Heart right ventricle (tissue), 16 donors: ENCODE measurements at regions not wholly inside any gene's neighbourhood (a gene's known extent, or its start where the extent isn't known, plus 50 kb on each side); places are given as distances from the start of the nearest gene placed in this dataset.

Experiments
- ATAC-seq, 8 donors: fragments of 200-7000 bp; cut with Tn5 transposase; one replicate each; pipeline ENCODE4 v1.9.1; 2020; ENCODE audit warnings: mild to moderate bottlenecking in 8 of 8, moderate library complexity in 8 of 8, moderate number of reproducible peaks in 1 of 8
- DNase-seq, 2 donors: peaks; one replicate each; pipeline ENCODE4 v3.0.0-alpha.2; 2020
- H3K27ac ChIP-seq, 10 donors: fragments of 200-600 bp; sonication (generic) in 2 of 10; one replicate each; pipeline versions ENCODE4 v1.5.0 to v1.8.0; 2020 to 2022; ENCODE audit warnings: mild to moderate bottlenecking in 3 of 10
- H3K27me3 ChIP-seq, 7 donors: fragments of 200-600 bp; one replicate each; pipeline ENCODE4 v1.8.0; 2021 to 2022; ENCODE audit warnings: mild to moderate bottlenecking in 2 of 7
- H3K36me3 ChIP-seq, 9 donors: fragments of 200-600 bp; sonication (generic) in 1 of 9; one replicate each; pipeline versions ENCODE4 v1.5.0 to v1.8.0; 2020 to 2022; ENCODE audit warnings: mild to moderate bottlenecking in 2 of 9
- H3K4me1 ChIP-seq, 9 donors: fragments of 200-600 bp; sonication (generic) in 1 of 9; one replicate each; pipeline versions ENCODE4 v1.5.0 to v1.8.0; 2020 to 2022; ENCODE audit warnings: mild to moderate bottlenecking in 4 of 9
- H3K4me3 ChIP-seq, 10 donors: fragments of 200-600 bp; sonication (generic) in 2 of 10; one replicate each; pipeline versions ENCODE4 v1.5.0 to v1.8.0; 2020 to 2022; ENCODE audit warnings: mild to moderate bottlenecking in 7 of 10, moderate library complexity in 2 of 10
- H3K9me3 ChIP-seq, 11 donors: fragments of 200-600 bp in 10 of 11; sonication (generic) in 2 of 11; one replicate each; pipeline versions ENCODE4 v1.5.0 to v1.8.0; 2013 to 2022; ENCODE audit warnings: mild to moderate bottlenecking in 2 of 11, control low read depth in 1 of 11, moderate library complexity in 1 of 11
- CTCF ChIP-seq, 9 donors: fragments of 200-600 bp; sonication (generic) in 2 of 9; IDR thresholded peaks; one replicate each; pipeline versions ENCODE4 v1.5.0 to v1.8.0; 2021 to 2022; ENCODE audit warnings: antibody characterized with exemption in 9 of 9, mild to moderate bottlenecking in 5 of 9, moderate library complexity in 1 of 9
- WGBS, 2 donors: extraction: QIAGEN DNeasy Blood & Tissue Kit; methylation state at CpG; one replicate each; pipeline ENCODE4 v1.1.7; 2013; ENCODE audit warnings: inconsistent platforms in 1 of 2; 5-methylcytosine and 5-hydroxymethylcytosine counted together
- intact Hi-C, 10 donors: fragments of 100-400 bp; cut with DNase I; formaldehyde crosslinking; loops; one replicate each; pipeline versions ENCODE4 v1.11.1 to v1.14.2; 2022
- donor health status: Arrhythmogenic right ventricular cardiomyopathy.
- donor health status: ischemic (EF 13 %, LVEDD 7.1; RV severe dilation, severe dysfunction).
- donor health status: healthy with polysubstance abuse.
- donor health status: DM: no; HTN: yes; CAD: no.
- donor health status: DM: no; HTN: no; CAD: no.
- donor health status: ischemic (EF 25% LVEDD 6.9; RV normal size, moderate dysfunction).
- donor health status: ischemic (EF 25% LVEDD 5.7; RV mildly dilated, moderate dysfunction).
- donor health status: healthy.
- donor health status: DM: yes; HTN: yes; CAD: no.
- donor health status: Ischemic cardiomyopathy.
- donor health status: ischemic (EF 35%, LVEDD 5.7; RV mildly dilated, moderate dysfunction).
- donor health status: nonischemic (EF 11% LVEDD 7.7; RV severe dilation, severe dysfunction).
- donor health status: DM: yes; HTN: yes; CAD: no.
- donor health status: PGD.
- donor health status: ischemic (EF 29% LVEDD 5.4; RV normal size, mild dysfunction).
- donor health status: nonischemic (EF 23%, LVEDD 6.1; RV moderate dilation, normal function).

- WGBS, 2 donors: 56 to 73% methylated on average over 4 of the region's 4 CpGs
- Histone ChIP-seq H3K27me3 (no peaks in the 10 kb centered on the region), H3K36me3 (no peaks in the 10 kb centered on the region), H3K4me1 (no peaks in the 10 kb centered on the region), H3K9me3 (no peaks in the 10 kb centered on the region), H3K4me3 (no peak overlapping the region), H3K27ac (no peak overlapping the region)
- intact Hi-C loops: no loop called here
- no peak for DNase-seq
- no peak for TF ChIP-seq CTCF (IDR thresholded peaks at IDR 0.05)
- ATAC-seq: no peak
These were observed 1847.5 kb upstream of the IGFBP7 start for GRCh38 chr4:58957711-58958110.

GRCh38 chr4:58961283-58961682 is 1851.1 kb upstream of the IGFBP7 start:
- DNase-seq (no peak), ATAC-seq (no peak)
- no peak for TF ChIP-seq CTCF (IDR thresholded peaks at IDR 0.05)
- Histone ChIP-seq H3K9me3 (no peaks in the 10 kb centered on the region), H3K27ac (no peak overlapping the region), H3K4me3 (no peak overlapping the region), H3K27me3 (no peaks in the 10 kb centered on the region), H3K4me1 (no peaks in the 10 kb centered on the region), H3K36me3 (no peaks in the 10 kb centered on the region)
- intact Hi-C loops: no loop called here
- WGBS, 2 donors: 75 to 81% methylated on average over 2 of the region's 2 CpGs

GRCh38 chr4:58961925-58962324 is 1851.7 kb upstream of the IGFBP7 start:
- WGBS, 2 donors: 43 to 63% methylated on average over 2 of the region's 2 CpGs
- Histone ChIP-seq H3K9me3 (no peaks in the 10 kb centered on the region), H3K4me1 (no peaks in the 10 kb centered on the region), H3K36me3 (no peaks in the 10 kb centered on the region), H3K4me3 (no peak overlapping the region), H3K27ac (no peak overlapping the region), H3K27me3 (no peaks in the 10 kb centered on the region)
- ATAC-seq (no peak), DNase-seq (no peak)
- intact Hi-C loops: no loop called here
- TF ChIP-seq CTCF (IDR thresholded peaks at IDR 0.05): no peak

GRCh38 chr4:58962424-58962823 is 1852.2 kb upstream of the IGFBP7 start:
- no peak for ATAC-seq
- no peak for TF ChIP-seq CTCF (IDR thresholded peaks at IDR 0.05)
- intact Hi-C loops: no loop called here

GRCh38 chr4:58981828-58982227 is 1871.6 kb upstream of the IGFBP7 start:
- Histone ChIP-seq H3K27me3 (no peaks in the 10 kb centered on the region), H3K9me3 (no peaks in the 10 kb centered on the region), H3K27ac (no peak overlapping the region), H3K4me1 (no peaks in the 10 kb centered on the region), H3K36me3 (no peaks in the 10 kb centered on the region), H3K4me3 (no peak overlapping the region)
- DNase-seq (no peak), ATAC-seq (no peak)
- intact Hi-C loops: no loop called here
- 0 to 43% methylated on average over 1 of the region's 1 CpG for WGBS, 2 donors
- no peak for TF ChIP-seq CTCF (IDR thresholded peaks at IDR 0.05)

More at GRCh38 chr4:58962424-58962823, 1852.2 kb upstream of the IGFBP7 start:
- H3K27ac ChIP-seq: no peak overlapping the region
- no peak for DNase-seq
- H3K4me1 ChIP-seq: no peaks in the 10 kb centered on the region
- H3K4me3 ChIP-seq: no peak overlapping the region
- no peaks in the 10 kb centered on the region for H3K27me3 ChIP-seq
- no peaks in the 10 kb centered on the region for H3K36me3 ChIP-seq
- H3K9me3 ChIP-seq: no peaks in the 10 kb centered on the region
